NCI-H2081 (cell line): ENCODE measurements at regions not wholly inside any gene's neighbourhood (a gene's known extent, or its start where the extent isn't known, plus 50 kb on each side); places are given as distances from the start of the nearest gene placed in this dataset.
A peak's percentile ranks its signal among the peaks of the same experiment; 100 is the strongest.
"Not testable (repeated sequence)": the region's sequence is repeated elsewhere in the genome, so short reads cannot be mapped to it uniquely, and the experiment has no call there.

ENCODE experiments used
- DNase-seq, 2 experiments: peaks; one replicate each; lab custom pipeline; 2025; lab: John Stamatoyannopoulos, UW

DNA sequence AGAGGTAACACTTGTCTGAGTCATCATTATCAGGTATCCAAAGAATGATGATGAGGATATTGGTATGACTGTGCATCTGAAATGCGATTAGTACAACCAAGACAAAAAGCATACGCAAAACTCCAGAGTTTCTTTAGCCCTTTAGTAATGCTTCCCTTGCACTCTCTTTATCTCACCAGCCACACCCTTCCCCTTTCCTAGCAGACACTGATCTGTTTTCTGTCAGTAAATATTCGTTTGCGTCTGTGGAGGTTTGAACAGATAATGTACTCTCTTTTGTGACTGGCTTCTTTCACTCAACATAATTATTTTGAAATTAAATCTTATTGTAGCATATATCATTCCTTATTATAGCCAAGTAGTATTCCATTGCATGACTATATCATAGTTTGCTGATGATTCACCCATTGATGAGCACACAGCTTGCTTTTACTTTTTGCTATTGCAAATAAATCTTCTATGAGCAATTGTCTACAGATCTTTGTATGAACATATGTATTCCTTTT, 775.7 kb downstream of the SLC6A15 start:
- no peak for DNase-seq

DNA sequence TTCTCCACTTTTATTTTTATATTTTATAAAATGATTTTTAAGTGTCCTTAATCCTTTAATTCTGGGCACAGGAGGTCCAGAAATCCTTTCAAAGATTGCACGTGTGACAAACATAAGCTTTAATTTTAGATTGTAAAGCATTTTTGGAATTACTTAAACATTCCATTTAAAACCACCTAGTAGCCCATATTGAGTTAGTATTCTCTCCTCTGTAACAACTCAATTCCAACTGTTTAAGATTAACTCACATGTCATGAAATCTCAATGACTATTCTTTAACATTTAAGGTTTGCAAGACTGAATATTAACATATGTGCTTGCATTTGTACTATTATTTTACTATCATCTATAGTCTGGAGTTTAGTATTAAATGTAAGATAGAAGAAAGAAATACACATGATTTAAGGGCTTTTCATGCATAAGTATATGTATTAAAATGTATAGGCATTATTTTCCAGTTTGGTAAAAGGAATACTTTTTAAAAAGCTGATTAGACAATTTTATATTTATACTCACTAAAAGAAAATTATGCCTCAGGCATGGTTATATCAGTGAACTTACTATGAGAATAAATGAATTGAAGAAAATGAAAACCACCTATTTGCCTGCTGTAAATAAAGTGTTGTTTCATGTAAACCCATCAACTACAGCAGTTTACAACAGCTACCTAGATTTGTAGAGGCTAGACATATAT, 776.9 kb downstream of the SLC6A15 start:
- DNase-seq, result no peak

DNA sequence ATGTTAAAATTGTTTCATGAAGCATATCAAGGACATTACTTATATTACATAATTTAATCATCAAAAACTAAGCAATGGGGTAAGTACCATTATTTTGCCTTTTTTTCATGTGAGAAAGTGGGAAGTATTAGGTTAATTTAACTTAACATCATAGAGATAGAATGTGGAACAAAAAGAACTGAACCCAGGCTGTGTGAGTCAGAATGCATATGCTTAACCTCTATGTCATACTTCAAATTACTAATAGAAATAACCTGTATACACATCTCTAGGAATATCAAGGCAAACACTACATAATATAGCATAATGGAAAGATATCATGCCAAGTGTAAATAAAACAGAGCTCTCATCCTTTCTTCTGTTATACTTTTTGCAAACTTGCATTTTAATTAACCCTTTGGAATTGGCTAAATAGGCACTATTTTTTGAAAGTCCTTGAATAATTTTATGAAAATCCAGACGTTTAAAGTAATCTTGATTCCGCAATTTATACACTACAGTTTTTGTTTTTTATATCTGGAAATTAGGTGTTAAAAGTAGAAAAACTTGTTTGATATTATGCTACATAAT, 777.7 kb downstream of the SLC6A15 start:
- no peak for DNase-seq

DNA sequence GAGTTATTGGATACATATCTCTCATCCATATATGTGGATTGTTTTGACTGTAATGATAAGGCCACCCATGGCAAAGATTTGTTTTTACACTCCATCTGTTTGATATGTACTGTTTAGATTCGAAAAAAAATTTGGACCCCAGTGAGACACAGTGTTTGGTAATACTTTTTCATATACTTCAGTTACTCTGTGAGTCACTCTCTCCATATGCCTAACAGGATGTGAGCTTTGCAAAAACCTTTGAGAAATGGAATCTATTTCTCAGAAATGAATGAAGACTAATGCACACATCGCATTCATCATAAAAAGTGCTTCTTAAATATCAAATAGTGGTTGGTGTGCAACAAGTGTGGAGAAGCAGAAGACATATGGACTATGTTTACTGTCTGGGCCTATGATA, 781.5 kb downstream of the SLC6A15 start:
- no peak for DNase-seq

DNA sequence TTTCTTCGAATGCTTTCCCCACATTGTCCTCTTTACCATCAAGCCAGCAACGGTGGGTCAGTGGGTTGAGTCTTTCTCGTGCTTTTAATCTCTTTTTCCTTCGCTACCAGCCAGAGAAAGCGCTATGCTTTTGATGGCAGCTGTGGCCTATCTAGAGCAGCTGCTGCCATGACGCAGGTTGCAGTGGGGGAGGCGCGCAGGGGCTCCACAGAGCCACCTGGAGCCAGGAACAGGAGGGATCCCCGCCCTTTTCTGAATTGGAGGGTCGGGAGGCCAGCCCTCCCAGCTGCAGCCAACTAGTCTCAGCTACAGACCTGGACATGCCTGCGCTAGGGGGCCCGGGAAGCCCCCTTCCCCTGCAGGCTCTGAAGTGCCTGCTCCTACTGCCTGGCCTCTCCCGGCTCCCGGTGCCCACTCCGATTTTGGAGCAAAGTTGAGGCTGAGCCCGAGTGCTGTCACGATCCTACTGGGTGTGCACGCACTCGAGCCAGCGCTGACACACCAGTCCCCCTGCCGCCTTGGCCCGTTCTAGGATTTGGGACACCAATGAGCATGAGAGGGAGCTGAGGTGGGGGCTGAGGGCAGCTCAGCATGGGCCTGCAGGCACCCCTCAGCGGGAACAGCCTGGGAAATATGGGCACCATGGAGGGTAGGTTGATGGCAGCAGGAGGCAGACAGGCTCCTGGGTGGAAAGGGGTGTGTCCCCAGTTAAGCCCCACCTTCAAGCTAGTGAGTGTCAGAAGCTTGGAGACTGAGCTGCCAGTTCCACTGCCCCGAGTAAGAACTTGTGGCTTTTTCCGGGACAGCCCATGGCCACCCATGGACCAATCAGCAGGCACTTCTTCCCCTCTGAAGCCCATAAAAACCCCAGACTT, 784.2 kb downstream of the SLC6A15 start:
- no peak for DNase-seq

DNA sequence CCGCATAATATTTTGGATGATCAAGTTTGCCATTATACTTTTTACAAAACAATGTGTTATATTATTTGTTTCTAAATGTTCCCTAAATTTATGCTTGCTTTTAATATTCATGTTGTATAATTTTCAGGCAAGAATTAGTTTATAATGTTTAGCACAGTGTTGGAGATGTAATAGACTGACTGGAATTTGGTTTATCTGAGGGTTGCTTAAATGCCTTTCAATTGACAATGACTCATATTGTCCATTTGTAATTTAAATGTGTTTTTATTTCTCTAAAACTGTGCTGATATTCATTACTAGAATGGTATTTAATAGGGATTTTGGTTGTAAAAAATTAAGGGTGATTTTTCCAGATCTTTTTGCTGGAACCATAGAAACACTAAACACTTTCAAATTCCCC, 788.4 kb downstream of the SLC6A15 start:
- no peak for DNase-seq

DNA sequence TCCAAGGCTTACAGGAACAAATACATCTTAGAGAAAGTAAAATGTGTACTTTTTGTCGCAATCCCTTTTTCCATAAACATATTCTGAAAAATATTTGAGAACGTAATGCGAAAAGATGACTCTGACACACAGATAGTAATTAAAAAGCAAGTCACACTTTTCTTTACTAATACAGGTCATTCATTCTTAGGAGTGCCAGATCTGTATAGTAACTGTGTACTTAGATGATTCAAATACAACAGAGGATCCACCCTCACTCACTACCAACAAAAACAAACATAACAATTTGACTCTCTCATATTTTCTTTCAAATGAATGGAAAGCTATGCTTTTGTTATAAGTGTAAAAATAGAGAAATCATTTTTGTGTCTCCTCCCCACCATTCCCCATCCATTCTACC, 795.4 kb downstream of the SLC6A15 start:
- DNase-seq, result no peak

DNA sequence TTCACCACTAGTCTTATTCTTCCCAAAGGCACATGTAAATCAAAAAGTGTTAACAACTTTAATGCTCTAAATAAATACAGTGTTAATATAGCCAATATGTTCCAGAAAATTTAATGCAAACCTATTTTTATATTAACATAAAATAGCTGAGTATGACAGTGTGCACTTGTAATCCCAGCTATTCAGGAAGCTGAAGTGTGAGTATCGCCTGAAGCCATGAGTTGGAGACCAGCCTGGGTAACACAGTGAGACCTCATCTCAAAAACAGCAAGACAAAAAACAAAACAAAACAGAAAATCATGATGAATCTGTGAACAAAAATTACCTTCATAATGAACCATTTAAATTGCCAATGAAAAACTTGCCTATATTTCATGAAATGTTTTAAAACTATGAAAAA, 798.9 kb downstream of the SLC6A15 start:
- no peak for DNase-seq

DNA sequence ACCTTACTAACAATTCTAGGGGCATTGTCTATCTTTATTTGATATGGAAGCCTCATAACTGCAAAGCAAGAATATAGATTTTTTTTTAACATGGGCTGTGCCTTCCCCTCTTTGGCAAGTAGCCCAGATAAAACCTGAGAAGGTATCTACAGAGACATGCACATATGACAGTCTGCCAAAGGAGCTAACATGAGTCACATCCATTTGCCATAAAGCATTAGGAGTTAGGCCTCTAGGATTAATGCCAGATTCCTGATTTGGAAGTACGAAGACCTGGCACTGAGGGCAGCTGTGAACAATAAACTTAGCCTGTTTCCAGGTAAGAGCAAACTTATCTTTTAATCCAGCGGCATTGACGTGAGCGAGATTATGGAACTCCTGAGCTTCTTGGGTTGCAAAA, 808.7 kb downstream of the SLC6A15 start:
- not testable (repeated sequence) for DNase-seq

DNA sequence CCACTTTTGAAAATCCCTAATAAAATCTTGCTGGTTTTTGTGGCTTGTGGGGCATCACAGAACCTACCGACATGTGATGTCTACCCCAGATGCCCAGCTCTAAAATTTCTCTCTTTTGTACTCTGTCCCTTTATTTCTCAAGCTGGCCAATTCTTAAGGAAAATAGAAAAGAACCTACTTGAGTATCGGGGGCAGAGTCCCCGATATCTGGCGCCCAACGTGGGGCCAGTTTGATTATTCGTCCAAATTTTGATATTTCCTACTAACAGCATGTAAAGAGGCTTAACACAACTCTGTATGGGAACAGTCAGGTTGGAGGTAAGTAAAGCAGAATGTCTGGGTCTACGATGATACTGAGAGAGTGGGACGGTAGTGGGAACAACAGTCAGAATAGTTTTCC, 810.6 kb downstream of the SLC6A15 start:
- DNase-seq, result not testable (repeated sequence)

DNA sequence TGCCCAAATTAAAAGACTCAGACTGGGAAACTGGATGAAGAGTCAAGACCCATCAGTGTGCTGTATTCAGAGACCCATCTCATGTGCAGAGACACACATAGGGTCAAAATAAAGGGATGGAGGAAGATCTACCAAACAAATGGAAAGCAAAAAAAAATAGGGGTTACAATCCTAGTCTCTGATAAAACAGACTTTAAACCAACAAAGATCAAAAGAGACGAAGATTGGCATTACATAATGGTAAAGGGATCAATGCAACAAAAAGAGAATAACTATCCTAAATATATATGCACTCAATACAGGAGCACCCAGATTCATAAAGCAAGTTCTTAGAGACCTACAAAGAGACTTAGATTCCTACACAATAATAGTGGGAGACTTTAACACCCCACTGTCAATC, 813.0 kb downstream of the SLC6A15 start:
- DNase-seq, result peak in 1 of 2 experiments; percentile 40

DNA sequence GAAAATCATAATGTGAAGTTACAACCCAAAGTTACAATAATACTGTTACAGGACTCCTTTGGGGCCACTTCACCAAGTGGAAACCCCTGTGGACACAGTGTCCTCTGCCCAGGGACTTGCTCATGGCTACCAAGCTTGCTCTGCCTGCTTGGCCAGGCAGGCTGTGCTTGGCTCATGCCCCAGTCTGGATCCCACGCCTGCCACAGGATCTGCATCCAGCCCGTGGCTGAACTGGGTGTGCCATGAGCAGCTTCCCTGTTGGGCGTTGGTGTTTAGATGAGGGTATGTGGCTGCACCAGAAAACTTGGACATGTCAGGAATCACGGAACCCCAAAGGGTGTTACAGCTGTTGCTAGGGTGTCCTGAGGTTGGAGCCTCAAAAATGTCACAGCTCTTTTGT, 820.9 kb downstream of the SLC6A15 start:
- no peak for DNase-seq

DNA sequence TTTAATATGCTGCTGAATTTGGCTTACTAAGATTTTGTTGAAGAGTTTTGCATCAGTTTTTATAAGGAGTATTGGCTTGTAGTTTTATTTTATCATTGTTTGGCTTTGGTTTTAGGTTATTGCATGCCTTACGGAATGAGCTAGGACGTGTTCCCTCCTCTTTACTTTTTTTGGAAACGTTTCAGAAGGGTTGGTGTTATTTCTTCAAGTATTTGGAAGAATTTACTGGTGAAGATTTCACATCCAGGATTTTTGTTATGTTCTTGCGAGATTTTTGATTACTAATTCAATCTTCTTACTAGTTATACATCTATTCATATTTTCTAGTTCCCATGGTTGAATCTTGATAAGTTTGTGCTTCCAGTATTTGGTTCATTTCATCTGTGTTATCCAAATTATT, 823.2 kb downstream of the SLC6A15 start:
- DNase-seq, result no peak

DNA sequence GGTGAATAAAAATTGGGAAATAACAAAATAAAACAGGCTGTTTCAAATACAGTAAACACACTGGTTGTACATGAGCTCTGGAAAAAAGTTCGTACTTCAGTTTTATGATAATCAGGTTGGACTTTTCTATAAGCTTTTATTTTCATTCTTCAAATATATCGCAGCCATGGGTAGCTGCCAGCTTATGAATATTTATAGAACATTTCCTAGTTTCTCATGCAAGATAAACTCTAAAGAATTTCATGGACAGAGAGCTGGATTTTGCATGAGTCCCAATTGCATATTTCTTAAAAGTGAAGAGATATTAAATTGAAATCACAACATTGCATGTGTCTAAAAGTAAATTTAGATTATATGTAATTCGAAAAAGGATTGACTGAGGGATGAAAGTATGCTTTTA, 827.6 kb downstream of the SLC6A15 start:
- no peak for DNase-seq

DNA sequence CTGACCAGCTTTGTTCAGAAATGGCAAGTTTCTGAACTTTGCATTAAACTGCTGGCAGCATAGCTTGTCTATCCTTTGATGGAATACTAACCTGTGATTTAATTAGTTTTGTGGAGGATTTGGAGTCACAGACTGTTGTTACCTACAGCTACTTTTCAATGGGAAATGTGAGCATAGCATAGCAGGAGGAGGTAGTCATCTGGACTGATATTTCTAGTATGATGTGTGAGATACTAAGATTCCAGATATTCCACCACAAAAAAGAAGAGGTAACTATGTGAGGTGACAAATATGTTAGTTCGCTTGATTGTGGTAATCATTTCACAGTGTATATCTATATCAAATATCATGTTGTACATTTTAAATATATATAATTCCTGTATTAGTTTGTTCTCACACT, 833.0 kb downstream of the SLC6A15 start:
- no peak for DNase-seq

DNA sequence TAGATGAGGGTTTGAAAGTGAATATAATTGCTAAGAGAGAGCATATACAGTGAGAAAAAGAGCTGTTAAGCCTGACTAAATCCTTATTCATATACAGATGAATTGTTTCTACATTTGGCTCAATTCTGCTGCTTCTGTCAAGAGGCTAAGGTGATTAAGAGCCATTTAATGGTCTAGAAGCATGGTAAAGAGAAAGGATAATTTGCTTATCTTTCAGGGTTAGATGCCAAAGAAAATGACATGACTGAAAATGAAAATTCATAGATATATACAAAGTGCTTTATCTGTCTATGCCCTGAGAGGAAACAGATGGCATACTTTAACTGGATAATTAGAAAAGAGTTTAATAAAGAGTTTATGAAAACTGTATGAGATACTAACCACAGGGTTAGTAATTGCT, 834.9 kb downstream of the SLC6A15 start:
- DNase-seq, result peak in 1 of 2 experiments; percentile 63

DNA sequence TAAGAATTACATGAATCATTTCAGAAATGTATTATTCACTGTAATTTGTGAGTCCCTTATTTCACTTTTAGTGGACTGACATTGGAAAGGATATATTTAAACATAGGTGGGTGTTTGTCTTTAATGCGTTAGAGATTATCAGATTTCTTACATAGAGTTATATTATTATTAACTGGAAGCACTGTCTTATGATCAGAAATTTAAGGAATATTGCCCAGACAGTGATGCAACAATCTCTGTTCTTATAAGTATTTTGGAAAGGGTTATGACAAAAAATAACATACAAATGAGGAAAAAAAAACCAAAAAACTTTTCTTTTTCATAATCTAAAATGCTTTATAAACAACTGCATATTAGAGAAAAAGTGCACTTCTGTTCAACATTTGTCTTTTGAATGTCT, 836.6 kb downstream of the SLC6A15 start:
- DNase-seq, result no peak

DNA sequence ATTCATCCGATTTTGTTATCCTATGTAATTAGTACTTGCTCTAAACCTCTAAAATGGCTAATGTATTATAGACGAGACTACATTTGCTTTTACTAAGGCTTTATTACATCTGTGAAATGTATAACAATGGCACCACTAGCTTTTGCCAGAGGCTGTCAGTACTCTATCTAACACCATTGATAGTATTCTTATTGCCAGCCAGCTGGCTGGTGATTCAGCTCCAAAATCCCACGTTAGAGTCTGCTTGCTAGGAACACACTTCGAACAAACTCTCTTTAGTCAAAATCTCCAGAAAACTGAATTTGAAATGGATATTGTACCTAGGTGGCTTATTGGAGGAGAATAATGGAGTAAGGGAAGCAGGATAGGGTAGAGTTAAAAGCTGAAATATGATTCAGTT, 839.2 kb downstream of the SLC6A15 start:
- no peak for DNase-seq

DNA sequence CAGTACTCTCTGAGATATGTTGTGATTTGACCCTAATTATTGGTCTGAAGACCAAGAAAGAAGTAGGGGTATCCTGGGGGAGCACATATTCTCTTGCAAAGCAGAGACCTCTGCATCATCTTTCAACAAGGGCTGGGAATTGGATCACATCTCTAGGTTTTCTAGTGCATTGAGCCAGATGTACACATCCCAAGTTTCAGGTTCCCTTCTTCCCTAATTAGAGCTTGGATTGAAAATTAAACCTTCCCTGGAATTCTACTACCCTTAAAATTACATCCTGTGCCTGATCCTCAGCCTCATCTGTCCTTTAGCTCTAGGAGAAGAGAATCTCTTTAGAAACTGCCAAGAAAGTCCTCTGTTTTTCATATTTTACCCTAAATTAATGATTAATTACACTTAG, 839.6 kb downstream of the SLC6A15 start:
- DNase-seq, result no peak

DNA sequence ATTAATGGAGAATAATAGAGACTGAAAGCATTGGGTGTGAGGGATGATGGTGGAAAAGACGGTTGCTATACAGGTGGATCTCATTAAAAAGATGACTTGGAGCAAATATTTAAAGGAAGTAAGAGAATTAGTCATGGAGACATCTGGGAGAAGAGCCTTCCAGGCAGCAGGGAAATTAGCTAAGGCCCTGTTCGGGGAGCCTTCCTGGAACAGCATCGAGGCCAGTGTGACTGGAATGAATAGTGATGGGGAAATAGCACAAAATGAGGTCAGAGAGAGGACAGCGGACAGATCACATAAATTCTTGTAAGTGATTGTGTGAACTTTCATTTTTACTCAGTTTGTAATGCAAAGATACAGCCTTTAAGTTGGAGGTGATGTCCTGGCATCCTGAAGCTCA, 842.3 kb downstream of the SLC6A15 start:
- no peak for DNase-seq

DNA sequence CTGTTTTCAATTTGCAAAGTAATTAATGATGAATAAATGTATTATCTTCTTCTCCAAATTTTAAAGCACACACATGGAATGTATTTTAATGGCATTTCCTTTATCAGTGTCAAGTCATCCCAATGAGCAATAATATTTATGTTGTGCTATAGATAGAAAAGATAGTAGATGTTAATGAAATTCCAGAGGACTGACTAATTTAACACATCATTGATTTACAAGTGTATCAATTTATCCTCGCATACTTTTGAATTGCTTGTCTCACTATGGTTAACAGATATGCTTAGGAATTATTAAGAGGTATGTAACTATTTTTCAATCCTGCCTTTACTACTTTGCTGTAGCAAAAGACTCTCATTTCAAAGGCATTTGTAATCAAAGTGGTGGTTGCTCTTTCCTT, 842.9 kb downstream of the SLC6A15 start:
- DNase-seq, result no peak

DNA sequence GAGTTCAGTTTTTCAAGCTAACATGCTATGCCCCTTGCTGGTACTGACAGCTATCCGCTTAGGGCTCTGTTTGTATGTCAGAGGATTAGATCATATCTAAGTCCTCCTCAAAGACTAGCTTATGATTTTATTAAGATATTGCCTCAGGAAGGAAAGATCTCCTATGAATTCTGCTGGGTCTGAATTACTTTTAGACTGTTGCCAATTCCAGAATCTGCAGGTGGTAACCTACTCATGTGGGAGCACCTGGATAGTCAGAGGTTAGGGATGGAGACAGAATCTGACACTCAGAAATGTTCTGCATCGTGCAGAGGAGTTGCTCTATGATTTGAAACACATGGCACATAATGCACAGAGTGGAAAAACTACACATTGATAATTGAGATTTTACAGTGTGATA, 843.4 kb downstream of the SLC6A15 start:
- DNase-seq, result no peak

DNA sequence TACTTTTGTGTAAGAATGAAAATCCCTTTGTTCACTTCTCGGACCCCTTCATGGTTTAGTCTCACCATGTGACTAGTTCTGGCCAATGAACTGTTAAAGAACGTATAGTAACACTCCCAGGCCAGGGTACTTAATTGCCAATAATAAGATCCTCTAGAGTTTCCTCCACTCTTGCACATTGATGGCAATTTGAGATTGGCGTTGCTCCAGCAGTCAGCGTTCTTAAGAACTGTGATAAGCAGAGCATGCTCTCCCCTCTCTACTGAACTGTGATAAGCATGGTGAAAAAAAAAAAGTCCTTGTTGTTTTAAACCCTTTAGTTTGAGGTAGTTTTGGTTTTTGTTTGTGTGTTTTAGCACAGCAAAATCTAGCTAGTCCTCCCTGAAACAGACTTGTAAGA, 854.5 kb downstream of the SLC6A15 start:
- DNase-seq, result no peak
